OCI-LY3 (cell line): ENCODE measurements at regions not wholly inside any gene's neighbourhood (a gene's known extent, or its start where the extent isn't known, plus 50 kb on each side); places are given as distances from the start of the nearest gene placed in this dataset.

Experiments used
- H2AFZ ChIP-seq: fragments of 200-600, 300-600 bp; shearing (Covaris generic); 2 replicates; pipeline ENCODE4 v1.6.0; 2014; ENCODE audit warnings: antibody characterized with exemption, low read depth, low read length
- H3K27ac ChIP-seq: fragments of 200-600, 300-600 bp; sonication (generic); 2 replicates; pipeline ENCODE4 v1.5.1; 2014; ENCODE audit warnings: mild to moderate bottlenecking, low read length, moderate library complexity, mixed read lengths
- H3K27me3 ChIP-seq: fragments of 200-600, 300-600 bp; sonication (generic); 2 replicates; pipeline ENCODE4 v1.6.1; 2014; ENCODE audit warnings: low read depth, low read length, mixed read lengths
- H3K36me3 ChIP-seq: fragments of 200-600, 300-600 bp; sonication (generic); replicated peaks from 2 replicates; pipeline ENCODE3; 2014; ENCODE audit warnings: low read depth, low read length, mixed read lengths
- H3K4me1 ChIP-seq: fragments of 300-600, 200-600 bp; sonication (generic); 2 replicates; pipeline ENCODE4 v1.6.1; 2014; ENCODE audit warnings: low read length, mixed read lengths
- H3K4me2 ChIP-seq: fragments of 200-600, 300-600 bp; sonication (generic); 2 replicates; pipeline ENCODE4 v1.6.1; 2014; ENCODE audit warnings: low read length, mixed read lengths
- H3K4me3 ChIP-seq: fragments of 300-600, 200-600 bp; sonication (generic); 2 replicates; pipeline ENCODE4 v1.5.1; 2014; ENCODE audit warnings: antibody characterized with exemption, mild to moderate bottlenecking, low read length, moderate library complexity
- H3K79me2 ChIP-seq: fragments of 300-600, 200-600 bp; shearing (Covaris generic); 2 replicates; pipeline ENCODE4 v1.6.1; 2014; ENCODE audit warnings: mild to moderate bottlenecking, low read length, mixed read lengths
- H3K9ac ChIP-seq: fragments of 300-600, 200-600 bp; shearing (Covaris generic); 2 replicates; pipeline ENCODE4 v1.6.0; 2014; ENCODE audit warnings: mild to moderate bottlenecking, low read length, moderate library complexity
- H3K9me3 ChIP-seq: fragments of 200-600, 300-600 bp; shearing (Covaris generic); 2 replicates; pipeline ENCODE4 v1.6.1; 2014; ENCODE audit warnings: low read length, mixed read lengths; ENCODE audit not compliant: insufficient read depth
- H4K20me1 ChIP-seq: fragments of 200-600, 300-600 bp; sonication (generic); 2 replicates; pipeline ENCODE4 v1.6.1; 2016; ENCODE audit warnings: low read length, mixed read lengths; ENCODE audit not compliant: insufficient read depth
- CTCF ChIP-seq: fragments of 200-600, 300-600 bp; sonication (generic); IDR thresholded peaks from 2 replicates; pipeline ENCODE4 v1.5.1; 2014; ENCODE audit warnings: antibody characterized with exemption, low read length, low read depth
- EZH2phosphoT487 ChIP-seq: fragments of 200-600 bp; shearing (Covaris generic); IDR thresholded peaks from 2 replicates; pipeline ENCODE4 v1.6.1; 2018; ENCODE audit warnings: antibody characterized with exemption, mixed run types, low read depth

DNA sequence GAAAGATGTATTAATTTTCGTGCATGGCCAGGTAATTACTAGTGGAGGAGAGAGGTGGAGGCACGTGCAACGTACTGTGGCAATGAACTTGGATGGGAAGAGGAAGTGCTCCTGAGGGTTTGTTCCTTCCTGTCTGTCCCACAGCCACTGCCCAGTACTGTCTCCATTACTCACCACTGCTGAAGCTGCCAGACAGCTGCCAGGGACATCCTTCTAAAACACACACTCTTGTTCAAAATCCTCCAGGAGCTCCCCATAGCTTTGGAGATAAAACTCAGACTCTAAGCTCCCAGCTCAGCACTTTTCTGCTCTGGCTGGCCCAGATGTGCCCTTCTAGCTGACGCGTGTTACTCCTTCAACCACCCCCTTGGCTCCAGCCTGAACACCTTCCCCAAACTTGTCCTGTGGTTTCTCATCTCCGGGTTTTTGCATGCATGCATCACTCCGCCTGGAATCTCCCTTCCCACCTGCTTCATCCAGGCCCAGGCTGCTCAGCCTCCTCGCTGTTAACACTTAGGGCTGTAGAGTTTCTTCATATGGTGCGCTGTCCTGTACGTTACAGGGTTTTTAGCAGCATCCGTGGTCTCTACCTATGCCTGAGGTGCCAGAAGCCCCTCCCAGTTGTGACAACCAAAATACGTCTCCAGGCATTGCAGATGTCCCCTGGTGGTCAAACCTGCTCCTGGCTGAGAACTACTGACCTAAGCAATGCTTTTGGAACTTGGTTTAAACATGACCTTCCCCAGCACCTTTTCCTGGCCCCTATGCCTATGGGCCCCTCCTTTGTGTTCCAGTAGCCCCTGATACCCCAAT lies 69.5 kb downstream of the C11orf91 start:
- H3K27me3 ChIP-seq: no peaks in the 10 kb centered on the region
- H3K9me3 ChIP-seq: no peaks in the 10 kb centered on the region
- no peaks in the 10 kb centered on the region for H3K36me3 ChIP-seq
- H3K27ac ChIP-seq: no peak overlapping the region
- H3K4me3 ChIP-seq: no peak overlapping the region
- H3K4me1 ChIP-seq: peaks cover 5% of the 10 kb centered on the region; the same call in 1 of the 2 replicates
- H4K20me1 ChIP-seq: no peaks in the 10 kb centered on the region
- H3K4me2 ChIP-seq: no peak overlapping the region
- TF ChIP-seq EZH2phosphoT487 (no peak), CTCF (no peak)
- H2AFZ ChIP-seq: no peak overlapping the region
- H3K79me2 ChIP-seq: no peaks in the 10 kb centered on the region
- H3K9ac ChIP-seq: no peak overlapping the region

- H3K9ac ChIP-seq: no peak overlapping the region
- peaks cover 9% of the 10 kb centered on the region; the same call in 1 of the 2 replicates for H3K27me3 ChIP-seq
Measured at GRCh38 chr11:33624083-33624482, 76.5 kb downstream of the C11orf91 start.

DNA sequence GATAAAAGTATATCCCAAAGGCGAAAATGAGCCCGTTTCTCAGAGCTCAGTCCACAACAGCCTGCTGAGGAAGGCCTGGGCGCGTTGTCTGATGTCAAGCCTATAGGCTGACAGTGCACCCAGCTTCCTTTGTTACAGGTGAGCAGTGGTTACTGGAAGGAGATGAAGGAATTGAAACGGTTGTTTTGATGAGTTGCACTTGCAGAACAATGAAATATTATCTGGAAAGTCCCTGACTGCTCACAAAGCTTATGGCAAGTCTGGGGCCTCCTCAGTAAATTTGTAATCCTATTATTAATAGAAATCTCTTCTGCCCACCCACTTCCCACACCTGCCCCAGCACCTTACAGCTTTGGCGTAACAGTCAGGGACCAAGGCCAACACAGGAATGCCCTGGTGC lies 77.8 kb downstream of the C11orf91 start:
- no peaks in the 10 kb centered on the region for H4K20me1 ChIP-seq
- no peaks in the 10 kb centered on the region for H3K36me3 ChIP-seq
- no peak overlapping the region for H2AFZ ChIP-seq
- H3K27ac ChIP-seq: no peak overlapping the region
- H3K79me2 ChIP-seq: no peaks in the 10 kb centered on the region
- TF ChIP-seq CTCF (no peak), EZH2phosphoT487 (no peak)
- no peak overlapping the region for H3K4me3 ChIP-seq
- no peaks in the 10 kb centered on the region for H3K9me3 ChIP-seq
- H3K4me1 ChIP-seq: peaks cover 13% of the 10 kb centered on the region
- H3K9ac ChIP-seq: no peak overlapping the region
- peaks cover 16% of the 10 kb centered on the region; the same call in 1 of the 2 replicates for H3K27me3 ChIP-seq
- no peak overlapping the region for H3K4me2 ChIP-seq

More at GRCh38 chr11:33624083-33624482, 76.5 kb downstream of the C11orf91 start:
- Histone ChIP-seq H4K20me1 (no peaks in the 10 kb centered on the region), H3K27ac (no peak overlapping the region), H3K36me3 (no peaks in the 10 kb centered on the region), H3K9me3 (no peaks in the 10 kb centered on the region), H3K4me3 (no peak overlapping the region), H3K4me1 (peaks cover 13% of the 10 kb centered on the region), H2AFZ (no peak overlapping the region), H3K79me2 (no peaks in the 10 kb centered on the region), H3K4me2 (no peak overlapping the region)
- TF ChIP-seq CTCF (no peak), EZH2phosphoT487 (no peak)

- Histone ChIP-seq H4K20me1 (no peaks in the 10 kb centered on the region), H3K9ac (no peak overlapping the region), H3K27ac (no peak overlapping the region), H3K4me2 (no peak overlapping the region), H3K9me3 (no peaks in the 10 kb centered on the region), H3K4me1 (peaks cover 13% of the 10 kb centered on the region), H3K27me3 (peaks cover 16% of the 10 kb centered on the region; the same call in 1 of the 2 replicates), H3K79me2 (no peaks in the 10 kb centered on the region), H3K36me3 (no peaks in the 10 kb centered on the region), H2AFZ (no peak overlapping the region), H3K4me3 (no peak overlapping the region)
- TF ChIP-seq CTCF: no peak
- no peak for TF ChIP-seq EZH2phosphoT487
Measured at GRCh38 chr11:33622186-33622585, 78.4 kb downstream of the C11orf91 start.
